ENCODE measurements at regions not wholly inside any gene's neighbourhood (a gene's known extent, or its start where the extent isn't known, plus 50 kb on each side); places are given as distances from the start of the nearest gene placed in this dataset.

- TF ChIP-seq CTCF (IDR thresholded peaks at IDR 0.05; ENCODE audit: low read depth, low read length, missing control alignments) = no peak
- no peak for DNase-seq (ENCODE audit: extremely low read depth, low read depth)
- no peak overlapping the region for H3K4me3 ChIP-seq (replicated peaks; ENCODE audit: low read depth, low read length)
Observed at GRCh38 chr21:35926003-35926740, 134.2 kb downstream of the SETD4 start.

- no peak for TF ChIP-seq CTCF (IDR thresholded peaks at IDR 0.05; ENCODE audit: low read depth, low read length, missing control alignments)
- DNase-seq (ENCODE audit: extremely low read depth, low read depth) = no peak
Observed at GRCh38 chr21:35925497-35925896, 134.8 kb downstream of the SETD4 start.

GRCh38 chr21:35924714-35925301 is 135.5 kb downstream of the SETD4 start:
- DNase-seq (ENCODE audit: extremely low read depth, low read depth) = no peak
- no peak for TF ChIP-seq CTCF (IDR thresholded peaks at IDR 0.05; ENCODE audit: low read depth, low read length, missing control alignments)
- H3K4me3 ChIP-seq (replicated peaks; ENCODE audit: low read depth, low read length) = no peak overlapping the region

More at GRCh38 chr21:35925497-35925896, 134.8 kb downstream of the SETD4 start:
- H3K4me3 ChIP-seq (replicated peaks; ENCODE audit: low read depth, low read length) = no peak overlapping the region

GRCh38 chr21:35923971-35924370 is 136.4 kb downstream of the SETD4 start:
- no peak for TF ChIP-seq CTCF (IDR thresholded peaks at IDR 0.05; ENCODE audit: low read depth, low read length, missing control alignments)
- no peak overlapping the region for H3K4me3 ChIP-seq (replicated peaks; ENCODE audit: low read depth, low read length)
- DNase-seq (ENCODE audit: extremely low read depth, low read depth) = no peak

GRCh38 chr21:35922618-35923017 is 137.7 kb downstream of the SETD4 start:
- no peak for TF ChIP-seq CTCF (IDR thresholded peaks at IDR 0.05; ENCODE audit: low read depth, low read length, missing control alignments)
- H3K4me3 ChIP-seq (replicated peaks; ENCODE audit: low read depth, low read length) = no peak overlapping the region
- no peak for DNase-seq (ENCODE audit: extremely low read depth, low read depth)

- DNase-seq (ENCODE audit: extremely low read depth, low read depth) = no peak
- no peak overlapping the region for H3K4me3 ChIP-seq (replicated peaks; ENCODE audit: low read depth, low read length)
- TF ChIP-seq CTCF (IDR thresholded peaks at IDR 0.05; ENCODE audit: low read depth, low read length, missing control alignments) = no peak
Observed at GRCh38 chr21:35921471-35921870, 138.9 kb downstream of the SETD4 start.

All from HFF-Myc (cell line).